ENCODE measurements at regions not wholly inside any gene's neighbourhood (a gene's known extent, or its start where the extent isn't known, plus 50 kb on each side); places are given as distances from the start of the nearest gene placed in this dataset.

DNA sequence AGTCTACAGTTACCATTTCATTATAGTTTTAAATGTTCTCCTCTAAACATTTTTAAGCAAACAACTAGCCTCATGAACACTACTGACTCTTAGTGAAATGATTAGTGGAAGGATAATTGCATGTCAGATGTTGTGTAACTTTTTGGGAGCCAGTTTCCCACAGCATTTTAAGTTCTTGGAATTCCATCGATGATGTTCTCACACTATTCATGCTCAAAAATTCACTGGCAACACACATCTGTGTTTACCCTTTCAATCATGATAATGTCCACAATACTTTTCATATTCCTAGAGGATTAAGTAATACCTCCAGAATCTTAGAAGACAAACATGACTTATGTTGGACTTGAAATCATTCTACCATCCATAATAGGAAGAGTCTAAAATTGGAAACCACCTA, 678.1 kb upstream of the ID4 start:
- TF ChIP-seq, protein P1, sequence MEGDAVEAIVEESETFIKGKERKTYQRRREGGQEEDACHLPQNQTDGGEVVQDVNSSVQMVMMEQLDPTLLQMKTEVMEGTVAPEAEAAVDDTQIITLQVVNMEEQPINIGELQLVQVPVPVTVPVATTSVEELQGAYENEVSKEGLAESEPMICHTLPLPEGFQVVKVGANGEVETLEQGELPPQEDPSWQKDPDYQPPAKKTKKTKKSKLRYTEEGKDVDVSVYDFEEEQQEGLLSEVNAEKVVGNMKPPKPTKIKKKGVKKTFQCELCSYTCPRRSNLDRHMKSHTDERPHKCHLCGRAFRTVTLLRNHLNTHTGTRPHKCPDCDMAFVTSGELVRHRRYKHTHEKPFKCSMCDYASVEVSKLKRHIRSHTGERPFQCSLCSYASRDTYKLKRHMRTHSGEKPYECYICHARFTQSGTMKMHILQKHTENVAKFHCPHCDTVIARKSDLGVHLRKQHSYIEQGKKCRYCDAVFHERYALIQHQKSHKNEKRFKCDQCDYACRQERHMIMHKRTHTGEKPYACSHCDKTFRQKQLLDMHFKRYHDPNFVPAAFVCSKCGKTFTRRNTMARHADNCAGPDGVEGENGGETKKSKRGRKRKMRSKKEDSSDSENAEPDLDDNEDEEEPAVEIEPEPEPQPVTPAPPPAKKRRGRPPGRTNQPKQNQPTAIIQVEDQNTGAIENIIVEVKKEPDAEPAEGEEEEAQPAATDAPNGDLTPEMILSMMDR (IDR thresholded peaks at IDR 0.05) = no peak
- TF ChIP-seq EP300 (IDR thresholded peaks at IDR 0.05) = no peak
- TF ChIP-seq POLR2A (IDR thresholded peaks at IDR 0.05) = no peak

All from sigmoid colon (tissue), 4 donors.